Spinal cord (tissue), 9 donors: ENCODE measurements at regions not wholly inside any gene's neighbourhood (a gene's known extent, or its start where the extent isn't known, plus 50 kb on each side); places are given as distances from the start of the nearest gene placed in this dataset.

Experiments
- DNase-seq, 6 donors: peaks; one replicate each; pipeline versions ENCODE4 v3.0.0 to v3.0.0-alpha.2; 2013 to 2015; ENCODE audit warnings: low spot score in 6 of 6, low read depth in 4 of 6
- H3K27ac ChIP-seq: one replicate; pipeline ENCODE4 v1.5.1; 2013; ENCODE audit warnings: low read depth, low read length, control low read depth
- H3K27me3 ChIP-seq: one replicate; pipeline ENCODE4 v1.6.1; 2013; ENCODE audit warnings: low read length; ENCODE audit not compliant: control insufficient read depth, insufficient read depth
- H3K36me3 ChIP-seq: one replicate; pipeline ENCODE4 v1.6.1; 2013; ENCODE audit warnings: low read length; ENCODE audit not compliant: control insufficient read depth, insufficient read depth
- H3K4me1 ChIP-seq: one replicate; pipeline ENCODE4 v1.6.1; 2013; ENCODE audit warnings: low read length; ENCODE audit not compliant: control insufficient read depth, insufficient read depth
- H3K4me3 ChIP-seq: one replicate; pipeline ENCODE4 v1.5.1; 2013; ENCODE audit warnings: low read depth, low read length, control low read depth
- H3K9me3 ChIP-seq: one replicate; pipeline ENCODE4 v1.6.1; 2013; ENCODE audit warnings: low read length; ENCODE audit not compliant: control insufficient read depth, insufficient read depth
- WGBS: methylation state at CpG from one replicate; pipeline ENCODE4 v1.1.5; 2013; ENCODE audit warnings: missing lambda C conversion rate; ENCODE audit not compliant: insufficient coverage; 5-methylcytosine and 5-hydroxymethylcytosine counted together
- donor health status: healthy.

DNA sequence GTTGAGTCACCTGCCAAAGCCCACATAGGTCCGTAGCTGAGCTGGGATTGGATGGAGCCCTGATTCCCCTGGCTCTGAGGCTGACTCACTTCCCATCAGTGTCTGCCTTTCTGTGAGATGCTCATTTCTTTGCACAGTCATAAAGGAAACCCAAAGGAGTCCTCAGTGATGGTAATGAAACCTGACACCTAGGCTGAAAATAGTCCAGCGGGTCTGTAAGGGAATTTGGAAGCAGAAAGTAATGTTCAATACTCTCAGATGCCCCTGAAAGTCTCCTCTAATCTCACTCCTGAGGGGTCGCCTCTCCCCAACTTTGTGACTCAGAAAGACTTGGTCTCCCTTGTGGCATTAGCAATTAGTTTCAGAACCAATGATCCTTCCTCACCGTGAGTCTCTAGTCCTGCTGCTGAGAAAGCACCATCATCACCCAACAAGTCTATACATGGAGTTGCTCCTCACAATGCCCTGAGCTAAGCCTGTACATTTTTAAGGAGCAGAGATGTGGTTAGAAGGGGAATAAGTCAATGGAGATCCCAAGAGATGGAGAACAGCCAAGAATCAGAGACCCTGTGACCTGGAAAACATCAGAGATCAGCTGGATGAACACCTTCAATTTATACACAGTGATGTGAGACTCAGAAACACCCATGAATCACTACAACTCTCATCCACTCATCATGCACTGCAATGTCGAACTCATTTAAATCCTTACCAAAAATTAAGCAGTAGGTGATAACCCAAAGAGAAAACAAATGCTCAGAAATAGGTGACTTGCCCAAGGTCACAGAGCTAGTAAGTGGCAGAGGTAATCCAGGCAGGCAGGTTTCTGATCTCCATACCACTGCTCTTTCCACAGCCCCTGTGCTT, 219.0 kb upstream of the CPEB2 start:
- 80% methylated on average over 2 of the region's 5 CpGs for WGBS
- Histone ChIP-seq H3K9me3 (no peaks in the 10 kb centered on the region), H3K4me3 (no peak overlapping the region), H3K4me1 (no peaks in the 10 kb centered on the region), H3K36me3 (no peaks in the 10 kb centered on the region), H3K27ac (no peak overlapping the region), H3K27me3 (no peaks in the 10 kb centered on the region)
- no peak for DNase-seq

DNA sequence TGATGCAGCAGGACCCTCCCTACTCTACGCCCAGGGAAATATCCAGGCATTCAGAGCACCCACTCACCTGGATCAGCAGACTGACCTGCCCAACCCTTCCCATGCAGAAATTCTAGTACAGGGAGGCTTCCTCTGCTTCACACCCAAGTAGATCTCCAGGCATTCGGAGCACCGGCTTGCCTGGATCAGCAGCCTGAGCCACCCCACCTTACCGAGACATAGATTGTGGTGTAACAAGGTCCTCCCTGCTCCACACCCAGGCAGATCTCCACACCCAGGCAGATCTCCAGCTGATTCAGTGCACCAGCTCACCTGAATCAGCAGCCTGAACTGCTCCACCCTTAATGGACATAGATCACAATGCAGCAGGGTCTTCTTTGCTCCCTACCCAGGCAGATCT, 215.1 kb upstream of the CPEB2 start:
- 73% methylated on average over 4 of the region's 4 CpGs for WGBS
- peaks cover 3% of the 10 kb centered on the region for H3K9me3 ChIP-seq

DNA sequence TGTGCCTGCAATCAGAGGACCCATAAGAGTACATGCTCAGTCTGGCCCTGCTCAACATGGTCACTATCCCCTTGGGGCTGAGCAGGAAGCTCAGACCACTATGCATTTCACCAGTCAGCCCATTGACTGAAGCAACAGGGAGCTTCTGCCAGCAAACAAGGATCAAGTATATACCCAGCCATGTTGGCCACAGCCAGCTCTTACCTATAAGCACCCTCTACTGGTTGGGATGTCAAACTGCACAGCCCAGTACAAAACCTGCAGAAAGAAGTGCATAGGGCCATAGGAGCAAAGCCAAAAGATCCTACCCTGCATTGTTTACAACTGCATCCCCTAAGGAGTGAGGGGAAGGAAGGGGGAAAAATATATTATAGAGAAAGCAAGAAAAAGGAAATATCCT, 214.4 kb upstream of the CPEB2 start:
- no peaks in the 10 kb centered on the region for H3K4me1 ChIP-seq
- DNase-seq: no peak
- H3K9me3 ChIP-seq: peaks cover 3% of the 10 kb centered on the region
- H3K4me3 ChIP-seq: no peak overlapping the region
- no peak overlapping the region for H3K27ac ChIP-seq
- H3K27me3 ChIP-seq: no peaks in the 10 kb centered on the region
- H3K36me3 ChIP-seq: no peaks in the 10 kb centered on the region

More for the DNA sequence above, 215.1 kb upstream of the CPEB2 start:
- Histone ChIP-seq H3K4me3 (no peak overlapping the region), H3K27me3 (no peaks in the 10 kb centered on the region), H3K36me3 (no peaks in the 10 kb centered on the region), H3K4me1 (no peaks in the 10 kb centered on the region), H3K27ac (no peak overlapping the region)
- no peak for DNase-seq

DNA sequence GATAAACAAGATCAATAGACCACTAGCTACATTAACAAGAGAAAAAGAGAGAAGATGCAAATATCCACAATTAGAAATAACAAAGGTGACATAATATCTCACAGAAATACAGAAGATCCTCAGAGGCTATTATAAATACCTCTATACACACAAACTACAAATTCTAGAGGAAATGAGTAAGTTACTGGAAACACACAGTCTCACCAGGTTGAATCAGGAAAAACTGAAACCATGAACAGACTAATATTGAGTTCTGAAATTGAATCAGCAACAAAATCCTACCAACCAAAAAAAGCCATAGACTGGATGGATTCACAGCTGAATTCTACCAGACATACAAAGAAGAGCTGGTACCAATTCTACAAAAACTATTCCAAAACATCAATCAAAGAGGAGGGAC, 211.8 kb upstream of the CPEB2 start:
- Histone ChIP-seq H3K36me3 (no peaks in the 10 kb centered on the region), H3K4me1 (no peaks in the 10 kb centered on the region), H3K4me3 (no peak overlapping the region), H3K27ac (no peak overlapping the region), H3K27me3 (no peaks in the 10 kb centered on the region), H3K9me3 (peaks cover 4% of the 10 kb centered on the region)
- DNase-seq: no peak

DNA sequence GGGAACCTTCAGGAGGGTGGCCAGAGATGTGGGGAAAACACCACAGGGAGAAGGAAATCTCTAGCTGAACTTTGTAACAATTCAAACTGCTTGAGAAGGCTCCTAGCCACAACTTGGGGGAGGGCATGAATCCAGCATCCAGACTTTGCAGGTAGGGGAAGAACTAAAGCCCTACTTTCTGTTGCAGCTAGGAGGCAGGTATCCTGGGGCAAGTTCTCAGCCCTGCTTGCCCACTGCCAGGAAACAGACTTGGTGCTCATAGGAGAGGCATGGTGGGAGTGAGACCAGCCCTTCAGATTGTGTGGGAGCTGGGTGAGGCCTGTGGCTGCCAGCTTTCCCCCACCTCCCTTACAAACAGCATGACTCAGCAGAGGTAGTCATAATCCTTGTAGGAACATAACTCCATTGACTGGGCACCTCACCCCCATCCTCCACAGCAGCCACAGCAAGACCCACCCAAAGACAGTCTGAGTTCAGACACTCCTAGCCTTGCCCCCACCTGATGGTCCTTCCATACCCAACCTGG, 209.5 kb upstream of the CPEB2 start:
- H3K27me3 ChIP-seq: no peaks in the 10 kb centered on the region
- H3K4me1 ChIP-seq: no peaks in the 10 kb centered on the region
- H3K9me3 ChIP-seq: peaks cover 4% of the 10 kb centered on the region
- DNase-seq: no peak
- no peak overlapping the region for H3K4me3 ChIP-seq
- no peak overlapping the region for H3K27ac ChIP-seq
- no peaks in the 10 kb centered on the region for H3K36me3 ChIP-seq

DNA sequence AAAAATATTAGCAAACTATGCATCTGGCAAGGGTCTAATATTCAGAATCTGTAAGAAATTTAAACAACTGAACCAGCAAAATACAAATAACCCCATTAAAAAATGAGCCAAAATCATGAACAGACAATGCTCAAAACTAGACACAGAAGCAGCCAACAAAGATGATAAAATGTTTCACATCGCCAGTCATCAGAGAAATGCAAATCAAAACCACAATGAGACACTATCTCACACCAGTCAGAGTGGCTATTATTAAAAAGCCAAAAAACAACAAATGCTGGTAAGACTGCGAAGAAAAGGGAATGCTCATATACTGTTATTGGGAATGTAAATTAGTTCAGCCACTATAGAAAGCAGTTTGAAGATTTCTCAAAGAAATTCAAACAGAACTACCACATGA, 201.3 kb upstream of the CPEB2 start:
- Histone ChIP-seq H3K9me3 (peaks cover 5% of the 10 kb centered on the region), H3K36me3 (no peaks in the 10 kb centered on the region), H3K27ac (no peak overlapping the region), H3K27me3 (no peaks in the 10 kb centered on the region), H3K4me1 (no peaks in the 10 kb centered on the region), H3K4me3 (no peak overlapping the region)
- WGBS: no CpG with 5 or more reads among the region's 2 CpGs
- no peak for DNase-seq

DNA sequence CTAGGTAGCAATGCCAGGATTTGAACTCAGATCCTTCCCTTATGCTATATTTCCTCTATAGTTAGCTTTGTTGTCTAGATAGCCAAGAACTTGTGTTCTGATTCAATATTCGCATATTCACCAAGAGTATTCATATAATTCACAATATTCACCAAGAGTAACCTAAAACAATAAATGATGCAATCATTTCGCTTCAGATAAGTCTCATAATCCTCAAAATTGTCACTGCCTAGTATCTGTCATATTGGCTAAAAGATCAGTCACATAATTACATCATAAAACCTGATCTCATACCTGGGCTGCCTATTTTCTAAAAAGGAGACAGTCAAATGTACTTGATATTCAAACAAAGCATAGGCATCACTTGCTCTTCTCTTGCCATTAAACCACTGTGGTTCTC, 199.7 kb upstream of the CPEB2 start:
- H3K4me3 ChIP-seq: no peak overlapping the region
- no peak for DNase-seq
- WGBS: 100% methylated on average over 1 of the region's 2 CpGs
- H3K36me3 ChIP-seq: no peaks in the 10 kb centered on the region
- no peak overlapping the region for H3K27ac ChIP-seq
- peaks cover 5% of the 10 kb centered on the region for H3K9me3 ChIP-seq
- no peaks in the 10 kb centered on the region for H3K4me1 ChIP-seq
- H3K27me3 ChIP-seq: no peaks in the 10 kb centered on the region

DNA sequence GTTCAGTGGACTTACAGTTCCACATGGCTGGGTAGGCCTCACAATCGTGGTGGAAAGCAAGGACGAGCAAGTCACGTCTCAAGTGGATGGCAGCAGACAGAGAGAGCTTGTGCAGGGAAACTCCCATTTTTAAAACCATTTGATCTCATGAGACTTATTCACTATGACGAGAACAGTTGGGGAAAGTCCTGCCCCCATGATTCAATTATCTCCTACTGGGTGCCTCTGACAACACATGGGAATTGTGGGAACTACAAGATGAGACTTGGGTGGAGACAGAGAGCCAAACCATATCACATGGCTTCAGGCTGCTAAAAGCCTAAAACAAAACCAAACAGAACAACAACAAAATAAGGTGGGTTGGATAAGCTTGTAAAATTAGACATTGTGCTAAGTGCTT, 194.4 kb upstream of the CPEB2 start:
- no peaks in the 10 kb centered on the region for H3K4me1 ChIP-seq
- no peak overlapping the region for H3K27ac ChIP-seq
- no peaks in the 10 kb centered on the region for H3K9me3 ChIP-seq
- no peak for DNase-seq
- no peaks in the 10 kb centered on the region for H3K27me3 ChIP-seq
- H3K36me3 ChIP-seq: no peaks in the 10 kb centered on the region
- no peak overlapping the region for H3K4me3 ChIP-seq
- 96% methylated on average over 3 of the region's 4 CpGs for WGBS

DNA sequence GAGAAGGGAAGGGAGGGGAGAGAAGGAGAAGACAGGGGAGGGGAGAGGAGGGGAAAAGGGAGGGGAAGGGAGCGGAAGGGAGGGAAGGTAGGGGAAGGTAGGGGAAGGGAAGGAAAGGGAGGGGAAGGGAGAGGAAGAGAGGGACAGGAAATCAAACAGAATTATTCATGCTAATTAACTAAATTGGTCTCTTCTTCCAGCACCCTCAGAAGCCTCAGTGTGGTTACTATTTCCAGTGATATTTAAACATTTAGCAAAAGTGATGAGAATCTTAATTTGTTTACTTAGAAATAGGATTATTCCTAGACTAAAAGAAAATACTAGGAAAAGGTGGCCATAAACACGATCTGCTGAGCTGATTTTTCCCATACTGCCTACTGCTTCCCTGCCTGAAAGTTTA, 193.1 kb upstream of the CPEB2 start:
- no peak for DNase-seq

DNA sequence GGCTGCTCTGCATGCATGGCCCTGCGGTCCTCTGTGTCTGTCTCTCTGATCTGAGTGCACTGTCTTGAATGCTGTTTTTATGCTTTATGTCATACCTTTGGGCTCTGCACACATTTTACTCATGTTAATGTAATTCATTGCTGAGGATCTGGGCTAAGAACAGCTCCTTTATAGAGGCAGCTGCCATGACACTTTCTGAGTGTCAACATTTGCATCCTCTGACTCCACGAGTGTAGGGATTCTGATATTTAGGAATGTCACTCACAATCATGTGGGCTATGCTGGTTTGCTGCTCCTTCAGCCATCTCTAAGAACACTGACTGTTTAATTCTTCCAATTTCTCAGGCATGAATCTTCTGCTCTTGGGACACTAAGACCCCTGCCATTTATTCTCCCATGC, 192.2 kb upstream of the CPEB2 start:
- H3K27me3 ChIP-seq: no peaks in the 10 kb centered on the region
- 100% methylated on average over 1 of the region's 2 CpGs for WGBS
- H3K4me1 ChIP-seq: no peaks in the 10 kb centered on the region
- H3K27ac ChIP-seq: no peak overlapping the region
- H3K4me3 ChIP-seq: no peak overlapping the region
- no peaks in the 10 kb centered on the region for H3K9me3 ChIP-seq
- no peak for DNase-seq
- no peaks in the 10 kb centered on the region for H3K36me3 ChIP-seq

More for the DNA sequence above, 193.1 kb upstream of the CPEB2 start:
- Histone ChIP-seq H3K4me3 (no peak overlapping the region), H3K36me3 (no peaks in the 10 kb centered on the region), H3K9me3 (no peaks in the 10 kb centered on the region), H3K27me3 (no peaks in the 10 kb centered on the region), H3K4me1 (no peaks in the 10 kb centered on the region), H3K27ac (no peak overlapping the region)
- no CpG with 5 or more reads among the region's 2 CpGs for WGBS
